ENCODE measurements at regions not wholly inside any gene's neighbourhood (a gene's known extent, or its start where the extent isn't known, plus 50 kb on each side); places are given as distances from the start of the nearest gene placed in this dataset.

DNA sequence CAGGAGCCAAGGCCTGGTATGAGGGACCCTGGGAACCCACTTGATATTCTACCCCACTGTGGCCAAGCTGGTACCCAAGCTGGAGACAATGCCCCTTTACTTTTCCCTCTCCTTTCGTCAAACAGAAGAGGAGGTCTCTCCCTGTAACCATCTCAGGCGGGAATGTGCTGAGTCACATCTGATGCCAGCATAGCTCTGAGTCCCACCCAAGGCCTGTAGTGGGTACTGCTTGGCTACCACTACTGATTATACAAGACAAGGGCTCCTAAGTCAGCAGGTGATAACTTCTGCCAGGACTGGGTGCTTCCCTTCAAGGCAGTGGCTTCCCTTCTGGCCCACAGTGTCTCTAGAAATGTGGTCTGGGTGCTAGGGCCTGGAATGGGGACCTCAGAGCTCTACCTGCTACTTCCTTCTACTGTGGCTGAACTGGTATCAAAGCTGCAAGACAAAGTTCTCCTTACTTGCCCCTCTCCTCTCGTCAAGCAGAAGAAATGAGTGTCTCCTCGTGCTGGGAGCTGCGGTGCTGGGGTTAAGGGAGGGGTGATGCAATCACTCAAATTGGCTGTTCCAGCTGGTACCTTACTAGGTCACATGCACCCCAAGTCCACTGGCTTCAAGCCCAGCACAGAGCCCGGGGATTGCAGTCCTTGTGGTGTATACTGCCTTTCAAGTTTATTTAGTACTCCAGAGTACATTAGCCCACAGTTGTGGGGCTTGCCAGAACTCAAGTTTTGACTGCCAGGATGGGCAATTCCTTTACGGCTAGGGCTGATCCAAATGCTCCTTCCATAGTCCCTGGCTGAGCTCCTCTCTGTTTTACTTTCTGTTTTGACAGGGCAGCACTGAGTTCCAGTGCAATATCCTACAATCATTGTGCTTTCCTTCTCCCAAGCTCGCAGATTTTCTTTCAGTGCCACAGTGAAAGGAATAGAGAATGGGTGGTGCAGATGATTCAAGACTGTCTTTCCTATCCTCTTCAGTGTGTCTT is 419.7 kb upstream of the CNTN5 start:
- ChIA-PET POLR2A (no interaction called here), CTCF (no interaction called here)
- TF ChIP-seq HDGF (IDR thresholded peaks at IDR 0.05; ENCODE audit: borderline replicate concordance) (no peak), BHLHE40 (IDR thresholded peaks at IDR 0.05; ENCODE audit: borderline replicate concordance) (no peak), NFRKB (IDR thresholded peaks at IDR 0.05) (no peak), SUZ12 (IDR thresholded peaks at IDR 0.05) (no peak), ELF4 (IDR thresholded peaks at IDR 0.05) (no peak), CTBP1 (IDR thresholded peaks at IDR 0.05; ENCODE audit: borderline replicate concordance) (no peak), ZNF384 (IDR thresholded peaks at IDR 0.05) (no peak), L3MBTL2 (conservative IDR thresholded peaks at IDR 0.05) (no peak), SP1 (IDR thresholded peaks at IDR 0.05) (no peak), LEF1 (IDR thresholded peaks at IDR 0.05; ENCODE audit: borderline replicate concordance) (no peak), FOXK2 (IDR thresholded peaks at IDR 0.05) (no peak), TARDBP (IDR thresholded peaks at IDR 0.05) (no peak), ARNT (IDR thresholded peaks at IDR 0.05) (no peak), FOXA1 (IDR thresholded peaks at IDR 0.05) (no peak), FOXM1 (IDR thresholded peaks at IDR 0.05; ENCODE audit: borderline replicate concordance) (no peak)
- TF ChIP-seq, protein P1, sequence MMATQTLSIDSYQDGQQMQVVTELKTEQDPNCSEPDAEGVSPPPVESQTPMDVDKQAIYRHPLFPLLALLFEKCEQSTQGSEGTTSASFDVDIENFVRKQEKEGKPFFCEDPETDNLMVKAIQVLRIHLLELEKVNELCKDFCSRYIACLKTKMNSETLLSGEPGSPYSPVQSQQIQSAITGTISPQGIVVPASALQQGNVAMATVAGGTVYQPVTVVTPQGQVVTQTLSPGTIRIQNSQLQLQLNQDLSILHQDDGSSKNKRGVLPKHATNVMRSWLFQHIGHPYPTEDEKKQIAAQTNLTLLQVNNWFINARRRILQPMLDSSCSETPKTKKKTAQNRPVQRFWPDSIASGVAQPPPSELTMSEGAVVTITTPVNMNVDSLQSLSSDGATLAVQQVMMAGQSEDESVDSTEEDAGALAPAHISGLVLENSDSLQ (IDR thresholded peaks at IDR 0.05): no peak
- DNase-seq (ENCODE audit: extremely low spot score): no peak

DNA sequence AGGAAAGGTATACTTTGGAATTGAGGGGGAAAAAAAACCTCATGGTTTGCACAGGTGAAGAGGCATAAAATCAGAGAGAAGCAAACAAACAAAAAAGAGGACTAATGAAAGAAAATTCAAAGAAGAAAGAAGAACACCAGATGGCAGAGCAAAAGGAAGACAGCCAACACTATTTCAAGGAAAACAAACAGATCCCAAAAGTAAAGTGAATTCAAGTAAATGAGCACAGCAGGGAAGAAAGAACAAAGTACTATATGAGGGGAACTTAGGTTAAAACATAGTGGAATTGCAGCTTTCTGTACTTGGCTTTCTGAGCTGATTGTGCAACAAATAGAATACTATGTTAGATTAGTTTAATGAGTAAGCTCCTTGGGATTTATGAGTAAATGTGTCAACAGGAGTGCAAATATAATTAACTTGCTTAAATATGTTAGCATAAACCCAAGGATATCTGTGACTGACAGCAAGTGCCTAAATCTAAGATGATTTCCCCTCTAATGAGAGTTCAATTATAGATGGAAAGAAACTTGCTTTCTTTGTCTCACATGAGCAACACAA is 404.6 kb upstream of the CNTN5 start:
- ChIA-PET POLR2A (no interaction called here), CTCF (no interaction called here)
- no peak for TF ChIP-seq SUZ12 (IDR thresholded peaks at IDR 0.05)
- DNase-seq (ENCODE audit: extremely low spot score): no peak

DNA sequence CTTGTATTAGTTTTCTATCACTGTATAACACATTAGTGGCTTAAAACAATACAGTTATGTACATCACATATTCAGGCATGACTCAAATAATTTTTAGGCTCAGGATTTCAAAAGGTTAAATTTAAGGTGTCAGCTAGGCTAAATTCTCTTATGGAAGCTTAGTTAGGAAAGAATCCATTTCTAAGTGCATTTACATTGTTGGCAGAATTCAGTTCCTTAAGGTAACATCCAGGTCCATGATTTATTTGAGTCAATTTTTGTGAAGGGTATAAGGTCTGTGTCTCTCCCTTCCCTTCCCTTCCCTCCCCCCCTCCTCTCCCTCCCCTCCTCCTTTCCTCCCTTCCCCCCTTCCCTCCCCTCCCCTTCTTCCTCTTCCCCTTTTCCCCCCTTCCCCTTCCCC is 399.0 kb upstream of the CNTN5 start:
- ChIA-PET POLR2A (no interaction called here), CTCF (no interaction called here)
- no peak for DNase-seq (ENCODE audit: extremely low spot score)
- no peak for TF ChIP-seq SP1 (IDR thresholded peaks at IDR 0.05)
- TF ChIP-seq, protein P1 (IDR thresholded peaks at IDR 0.05): no peak
- no peak for TF ChIP-seq TARDBP (IDR thresholded peaks at IDR 0.05)
- TF ChIP-seq FOXK2 (IDR thresholded peaks at IDR 0.05): no peak
- no peak for TF ChIP-seq FOXA1 (IDR thresholded peaks at IDR 0.05)

DNA sequence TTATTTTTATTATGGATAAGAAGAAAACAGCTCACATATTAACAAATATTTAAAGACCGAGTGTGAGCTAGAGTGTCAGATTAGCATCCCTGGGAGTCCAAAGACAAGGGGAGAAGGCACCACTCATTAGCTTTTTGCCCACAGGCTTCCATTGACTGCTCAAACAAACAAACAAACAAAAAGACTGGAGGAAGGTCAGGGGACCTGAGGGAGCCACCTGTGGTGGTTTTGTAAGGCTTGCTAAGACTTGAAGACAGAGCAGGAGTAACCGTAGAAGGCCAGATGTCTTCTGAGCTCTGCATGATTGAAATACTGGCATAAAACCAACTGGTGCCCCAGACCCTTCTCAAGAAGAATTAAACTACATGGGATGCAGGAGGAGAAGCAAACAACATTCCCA is 395.2 kb upstream of the CNTN5 start:
- no peak for DNase-seq (ENCODE audit: extremely low spot score)
- no peak for TF ChIP-seq SUZ12 (IDR thresholded peaks at IDR 0.05)
- TF ChIP-seq TARDBP (IDR thresholded peaks at IDR 0.05): no peak
- no peak for TF ChIP-seq FOXM1 (IDR thresholded peaks at IDR 0.05; ENCODE audit: borderline replicate concordance)
- TF ChIP-seq FOXK2 (IDR thresholded peaks at IDR 0.05): no peak
- TF ChIP-seq, protein P1 (IDR thresholded peaks at IDR 0.05): no peak
- no peak for TF ChIP-seq BHLHE40 (IDR thresholded peaks at IDR 0.05; ENCODE audit: borderline replicate concordance)
- no peak for TF ChIP-seq NFRKB (IDR thresholded peaks at IDR 0.05)
- no peak for TF ChIP-seq ARNT (IDR thresholded peaks at IDR 0.05)
- no peak for TF ChIP-seq ZNF384 (IDR thresholded peaks at IDR 0.05)
- no peak for TF ChIP-seq FOXA1 (IDR thresholded peaks at IDR 0.05)
- no peak for TF ChIP-seq LEF1 (IDR thresholded peaks at IDR 0.05; ENCODE audit: borderline replicate concordance)
- no peak for TF ChIP-seq L3MBTL2 (conservative IDR thresholded peaks at IDR 0.05)
- no peak for TF ChIP-seq CTBP1 (IDR thresholded peaks at IDR 0.05; ENCODE audit: borderline replicate concordance)
- CTCF ChIA-PET: no interaction called here
- POLR2A ChIA-PET: no interaction called here

DNA sequence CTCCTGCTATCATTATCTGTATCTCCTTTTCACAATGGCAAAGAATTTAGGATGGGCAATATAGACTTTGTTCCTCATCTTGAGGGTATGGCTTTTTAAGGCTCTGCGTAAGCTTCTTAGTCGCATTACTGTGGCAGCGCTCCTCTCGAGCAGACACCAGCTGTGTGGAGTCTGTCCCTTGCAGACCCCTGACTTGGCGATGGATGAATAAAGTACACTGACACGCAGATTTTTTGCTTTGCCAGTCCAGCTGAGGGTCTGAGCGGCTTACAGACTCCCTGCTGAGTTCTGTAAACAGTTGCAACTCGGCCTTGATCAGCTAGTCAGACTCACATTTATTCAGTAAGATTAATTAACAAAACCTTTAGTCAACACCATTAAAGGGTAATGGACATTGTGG is 390.0 kb upstream of the CNTN5 start:
- no peak for DNase-seq (ENCODE audit: extremely low spot score)
- ChIA-PET CTCF (no interaction called here), POLR2A (no interaction called here)
- TF ChIP-seq TARDBP (IDR thresholded peaks at IDR 0.05) (no peak), ARNT (IDR thresholded peaks at IDR 0.05) (no peak), HDGF (IDR thresholded peaks at IDR 0.05; ENCODE audit: borderline replicate concordance) (no peak)

DNA sequence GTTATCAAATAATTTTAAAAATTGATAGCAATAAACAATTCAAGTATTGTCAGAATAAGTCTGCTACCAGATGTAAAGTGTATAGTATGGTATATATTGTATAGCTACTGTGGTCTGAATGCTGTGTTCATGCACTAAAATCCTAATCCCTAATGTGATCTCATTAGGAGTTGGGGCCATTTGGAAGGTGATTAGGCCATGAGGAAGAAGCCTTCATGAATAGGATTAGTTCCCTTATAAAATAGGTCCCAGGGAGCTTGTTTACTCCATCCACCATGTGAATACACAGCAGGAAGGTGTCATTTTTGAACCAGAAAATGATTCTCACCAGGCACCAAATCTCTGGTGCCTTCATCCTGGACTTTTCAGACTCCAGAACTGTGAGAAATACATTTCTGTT is 363.0 kb upstream of the CNTN5 start:
- POLR2A ChIA-PET: no interaction called here
- CTCF ChIA-PET: no interaction called here

More for the DNA sequence above, 363.0 kb upstream of the CNTN5 start:
- DNase-seq (ENCODE audit: extremely low spot score): no peak
- TF ChIP-seq FOXA1 (IDR thresholded peaks at IDR 0.05): no peak
- TF ChIP-seq SUZ12 (IDR thresholded peaks at IDR 0.05): no peak
- TF ChIP-seq SP1 (IDR thresholded peaks at IDR 0.05): no peak
- no peak for TF ChIP-seq ZNF384 (IDR thresholded peaks at IDR 0.05)
- no peak for TF ChIP-seq FOXM1 (IDR thresholded peaks at IDR 0.05; ENCODE audit: borderline replicate concordance)
- TF ChIP-seq CTBP1 (IDR thresholded peaks at IDR 0.05; ENCODE audit: borderline replicate concordance): no peak
- no peak for TF ChIP-seq ARNT (IDR thresholded peaks at IDR 0.05)
- TF ChIP-seq L3MBTL2 (conservative IDR thresholded peaks at IDR 0.05): no peak
- TF ChIP-seq HDGF (IDR thresholded peaks at IDR 0.05; ENCODE audit: borderline replicate concordance): no peak
- TF ChIP-seq LEF1 (IDR thresholded peaks at IDR 0.05; ENCODE audit: borderline replicate concordance): no peak
- no peak for TF ChIP-seq BHLHE40 (IDR thresholded peaks at IDR 0.05; ENCODE audit: borderline replicate concordance)
- no peak for TF ChIP-seq TARDBP (IDR thresholded peaks at IDR 0.05)
- TF ChIP-seq NFRKB (IDR thresholded peaks at IDR 0.05): no peak
- TF ChIP-seq, protein P1 (IDR thresholded peaks at IDR 0.05): no peak
- no peak for TF ChIP-seq FOXK2 (IDR thresholded peaks at IDR 0.05)
